Uterus (tissue), 2 donors: ENCODE measurements at regions not wholly inside any gene's neighbourhood (a gene's known extent, or its start where the extent isn't known, plus 50 kb on each side); places are given as distances from the start of the nearest gene placed in this dataset.

Source experiments
- POLR2A ChIP-seq, 2 donors: fragments of 450-650 bp; IDR thresholded peaks; one replicate each; pipeline ENCODE4 v1.6.1; 2016; ENCODE audit warnings: antibody characterized with exemption in 2 of 2, mild to moderate bottlenecking in 1 of 2, moderate library complexity in 1 of 2
- TF ChIP-seq, protein P1 (sequence below), 4 experiments: fragments of 200-600 bp in 2 of 4; fragments of 450-650 bp in 2 of 4; sonication (generic) in 2 of 4; IDR thresholded peaks; one replicate each; pipeline ENCODE4 v1.5.1; 2016 to 2019; ENCODE audit warnings: antibody characterized with exemption in 4 of 4, mild to moderate bottlenecking in 2 of 4, moderate library complexity in 1 of 4

DNA sequence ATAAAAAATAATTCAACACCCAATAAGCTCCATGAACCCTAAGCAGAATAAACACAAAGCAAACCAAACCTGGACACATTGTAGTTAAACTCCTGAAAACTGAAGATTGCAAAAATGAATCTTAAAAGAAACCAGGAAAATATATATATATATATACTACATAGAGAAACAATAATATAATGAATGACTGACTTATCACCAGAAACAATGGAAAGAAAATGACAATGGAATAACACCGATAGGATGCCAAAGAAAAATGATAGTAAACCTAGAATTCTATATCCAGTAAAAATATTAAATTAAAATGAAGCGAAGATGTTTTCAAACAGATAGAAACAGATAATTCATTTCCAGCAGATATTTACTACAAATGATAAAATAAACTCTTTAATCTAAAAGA lies 346.9 kb downstream of the IRS1 start:
- TF ChIP-seq, protein P1, sequence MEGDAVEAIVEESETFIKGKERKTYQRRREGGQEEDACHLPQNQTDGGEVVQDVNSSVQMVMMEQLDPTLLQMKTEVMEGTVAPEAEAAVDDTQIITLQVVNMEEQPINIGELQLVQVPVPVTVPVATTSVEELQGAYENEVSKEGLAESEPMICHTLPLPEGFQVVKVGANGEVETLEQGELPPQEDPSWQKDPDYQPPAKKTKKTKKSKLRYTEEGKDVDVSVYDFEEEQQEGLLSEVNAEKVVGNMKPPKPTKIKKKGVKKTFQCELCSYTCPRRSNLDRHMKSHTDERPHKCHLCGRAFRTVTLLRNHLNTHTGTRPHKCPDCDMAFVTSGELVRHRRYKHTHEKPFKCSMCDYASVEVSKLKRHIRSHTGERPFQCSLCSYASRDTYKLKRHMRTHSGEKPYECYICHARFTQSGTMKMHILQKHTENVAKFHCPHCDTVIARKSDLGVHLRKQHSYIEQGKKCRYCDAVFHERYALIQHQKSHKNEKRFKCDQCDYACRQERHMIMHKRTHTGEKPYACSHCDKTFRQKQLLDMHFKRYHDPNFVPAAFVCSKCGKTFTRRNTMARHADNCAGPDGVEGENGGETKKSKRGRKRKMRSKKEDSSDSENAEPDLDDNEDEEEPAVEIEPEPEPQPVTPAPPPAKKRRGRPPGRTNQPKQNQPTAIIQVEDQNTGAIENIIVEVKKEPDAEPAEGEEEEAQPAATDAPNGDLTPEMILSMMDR (IDR thresholded peaks at IDR 0.05), result no peak
- no peak for TF ChIP-seq POLR2A (IDR thresholded peaks at IDR 0.05)
